Smooth muscle cell (in vitro differentiated cells): ENCODE measurements at regions not wholly inside any gene's neighbourhood (a gene's known extent, or its start where the extent isn't known, plus 50 kb on each side); places are given as distances from the start of the nearest gene placed in this dataset.

Experiments used
- DNase-seq: peaks from one replicate; lab custom pipeline; 2025; ENCODE audit not compliant: unreplicated experiment; lab: John Stamatoyannopoulos, UW
- H2AFZ ChIP-seq: fragments of 200-600 bp; sonication (generic); 2 replicates; pipeline ENCODE4 v1.6.0; 2016; ENCODE audit warnings: antibody characterized with exemption, low read depth, mild to moderate bottlenecking
- H3F3A ChIP-seq: fragments of 200-600 bp; sonication (generic); 2 replicates; pipeline ENCODE4 v1.6.0; 2017; ENCODE audit warnings: antibody characterized with exemption, low read depth
- H3K27ac ChIP-seq: fragments of 200-600 bp; sonication (generic); 2 replicates; pipeline ENCODE4 v1.5.1; 2016; ENCODE audit warnings: low read depth, mild to moderate bottlenecking
- H3K27me3 ChIP-seq: fragments of 200-600 bp; sonication (generic); 2 replicates; pipeline ENCODE4 v1.6.1; 2016; ENCODE audit warnings: low read depth, mild to moderate bottlenecking
- H3K36me3 ChIP-seq: fragments of 200-600 bp; sonication (generic); 2 replicates; pipeline ENCODE4 v1.5.1; 2016; ENCODE audit warnings: low read depth
- H3K4me1 ChIP-seq: fragments of 200-600 bp; sonication (generic); 2 replicates; pipeline ENCODE4 v1.5.1; 2016; ENCODE audit warnings: low read depth
- H3K4me2 ChIP-seq: fragments of 200-600 bp; sonication (generic); 2 replicates; pipeline ENCODE4 v1.6.0; 2016; ENCODE audit warnings: mild to moderate bottlenecking
- H3K4me3 ChIP-seq: fragments of 200-600 bp; sonication (generic); 2 replicates; pipeline ENCODE4 v1.5.1; 2016; ENCODE audit warnings: mild to moderate bottlenecking
- H3K79me2 ChIP-seq: fragments of 200-600 bp; sonication (generic); 2 replicates; pipeline ENCODE4 v1.6.0; 2016; ENCODE audit warnings: low read depth, mild to moderate bottlenecking
- H3K9ac ChIP-seq: fragments of 200-600 bp; sonication (generic); 2 replicates; pipeline ENCODE4 v1.6.0; 2016; ENCODE audit warnings: low read depth
- H3K9me3 ChIP-seq: fragments of 200-600 bp; sonication (generic); replicated peaks from 2 replicates; pipeline ENCODE4 v1.5.1; 2016; ENCODE audit warnings: low read depth
- H4K20me1 ChIP-seq: fragments of 200-600 bp; sonication (generic); 2 replicates; pipeline ENCODE4 v1.6.0; 2016; ENCODE audit warnings: low read depth
- CTCF ChIP-seq: fragments of 200-600 bp; sonication (generic); IDR thresholded peaks from 2 replicates; pipeline ENCODE4 v1.5.1; 2017; ENCODE audit warnings: borderline replicate concordance, mild to moderate bottlenecking, antibody characterized with exemption; ENCODE audit not compliant: insufficient read depth, poor library complexity, severe bottlenecking
- WGBS: methylation state at CpG from one replicate; pipeline ENCODE4 v1.1.7; 2016; ENCODE audit warnings: low lambda C conversion rate; 5-methylcytosine and 5-hydroxymethylcytosine counted together

- 58% methylated on average over 9 of the region's 9 CpGs for WGBS
- H3K9ac ChIP-seq = no peak overlapping the region
- no peak overlapping the region for H3K4me2 ChIP-seq
- no peak overlapping the region for H2AFZ ChIP-seq
- DNase-seq = no peak
- H3K4me1 ChIP-seq = peaks cover 2% of the 10 kb centered on the region
- H3K27ac ChIP-seq = no peak overlapping the region
- H3K79me2 ChIP-seq = no peaks in the 10 kb centered on the region
- no peak for TF ChIP-seq CTCF
- no peaks in the 10 kb centered on the region for H4K20me1 ChIP-seq
- no peak overlapping the region for H3K4me3 ChIP-seq
- H3K27me3 ChIP-seq = peaks cover 33% of the 10 kb centered on the region
- H3K36me3 ChIP-seq = no peaks in the 10 kb centered on the region
- no peaks in the 10 kb centered on the region for H3K9me3 ChIP-seq
- no peaks in the 10 kb centered on the region for H3F3A ChIP-seq
Measured at GRCh38 chr5:4294878-4295277, 699.2 kb downstream of the IRX1 start.

GRCh38 chr5:4295663-4296339 lies 700.2 kb downstream of the IRX1 start:
- no peak overlapping the region for H3K4me3 ChIP-seq
- DNase-seq = no peak
- peak; percentile 57 for TF ChIP-seq CTCF
- H3K27me3 ChIP-seq = peaks cover 31% of the 10 kb centered on the region
- H3K4me1 ChIP-seq = peaks cover 2% of the 10 kb centered on the region
- no peak overlapping the region for H3K27ac ChIP-seq
- no peak overlapping the region for H2AFZ ChIP-seq
- no peak overlapping the region for H3K9ac ChIP-seq
- H3K9me3 ChIP-seq = no peaks in the 10 kb centered on the region
- H3K36me3 ChIP-seq = no peaks in the 10 kb centered on the region
- no peaks in the 10 kb centered on the region for H3K79me2 ChIP-seq
- no peaks in the 10 kb centered on the region for H4K20me1 ChIP-seq
- 38% methylated on average over 13 of the region's 13 CpGs for WGBS
- H3K4me2 ChIP-seq = no peak overlapping the region
- no peaks in the 10 kb centered on the region for H3F3A ChIP-seq

- WGBS = 84% methylated on average over 4 of the region's 4 CpGs
- TF ChIP-seq CTCF = no peak
- no peak overlapping the region for H2AFZ ChIP-seq
Measured at GRCh38 chr5:4306057-4306456, 710.4 kb downstream of the IRX1 start.

GRCh38 chr5:4309026-4309425 lies 713.4 kb downstream of the IRX1 start:
- Histone ChIP-seq H4K20me1 (no peaks in the 10 kb centered on the region), H3K36me3 (no peaks in the 10 kb centered on the region), H3K27me3 (no peaks in the 10 kb centered on the region), H3K9me3 (no peaks in the 10 kb centered on the region), H2AFZ (no peak overlapping the region), H3K9ac (no peak overlapping the region), H3K4me3 (no peak overlapping the region), H3F3A (no peaks in the 10 kb centered on the region), H3K4me1 (no peaks in the 10 kb centered on the region), H3K79me2 (no peaks in the 10 kb centered on the region), H3K4me2 (no peak overlapping the region), H3K27ac (no peak overlapping the region)
- no peak for TF ChIP-seq CTCF
- WGBS = 86% methylated on average over 7 of the region's 7 CpGs
- DNase-seq = no peak

More at GRCh38 chr5:4306057-4306456, 710.4 kb downstream of the IRX1 start:
- Histone ChIP-seq H3K79me2 (no peaks in the 10 kb centered on the region), H3K27me3 (no peaks in the 10 kb centered on the region), H3K9ac (no peak overlapping the region), H3F3A (no peaks in the 10 kb centered on the region), H3K27ac (no peak overlapping the region), H4K20me1 (no peaks in the 10 kb centered on the region), H3K9me3 (no peaks in the 10 kb centered on the region), H3K4me1 (no peaks in the 10 kb centered on the region), H3K4me2 (no peak overlapping the region), H3K36me3 (no peaks in the 10 kb centered on the region), H3K4me3 (no peak overlapping the region)
- no peak for DNase-seq
